ENCODE measurements at regions not wholly inside any gene's neighbourhood (a gene's known extent, or its start where the extent isn't known, plus 50 kb on each side); places are given as distances from the start of the nearest gene placed in this dataset.

DNA sequence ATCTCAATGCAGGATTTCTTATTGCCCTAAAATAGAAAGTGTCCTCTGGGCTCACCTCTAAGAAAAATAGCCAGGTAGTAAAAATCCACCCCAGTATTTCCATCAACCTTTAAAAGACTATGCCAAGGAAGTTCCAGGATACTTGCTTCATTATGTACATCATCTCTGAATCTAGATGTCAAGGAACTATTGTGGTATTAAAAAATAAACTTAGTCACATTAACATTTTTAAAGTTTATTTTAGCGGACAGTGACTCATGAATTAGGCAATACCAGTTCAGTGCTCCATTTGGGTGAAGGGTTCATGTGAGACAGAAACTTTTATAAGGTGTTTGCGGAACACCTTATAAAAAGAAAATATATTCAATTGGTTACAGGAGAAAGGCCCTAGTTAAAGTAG lies 209.2 kb downstream of the ADAM29 start:
- no peak for DNase-seq

DNA sequence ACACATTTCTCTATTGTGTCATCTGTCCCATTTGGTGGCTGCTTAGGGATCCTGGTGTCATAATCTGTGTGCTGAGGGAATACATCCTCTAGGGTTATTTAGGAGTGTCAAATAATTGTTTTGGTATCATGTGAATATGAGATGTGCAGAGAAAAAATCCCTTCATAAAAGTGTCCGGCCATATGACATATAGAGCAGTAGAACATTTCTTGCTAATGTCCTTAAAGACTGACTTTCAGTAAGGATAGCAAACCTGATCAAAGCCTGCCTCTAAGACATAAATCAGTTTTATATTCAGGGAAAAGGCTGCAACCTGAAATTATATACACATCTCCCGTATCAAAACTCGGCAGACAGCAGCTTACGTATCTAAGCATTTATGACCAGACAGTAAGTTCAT lies 211.6 kb downstream of the ADAM29 start:
- DNase-seq = no peak

DNA sequence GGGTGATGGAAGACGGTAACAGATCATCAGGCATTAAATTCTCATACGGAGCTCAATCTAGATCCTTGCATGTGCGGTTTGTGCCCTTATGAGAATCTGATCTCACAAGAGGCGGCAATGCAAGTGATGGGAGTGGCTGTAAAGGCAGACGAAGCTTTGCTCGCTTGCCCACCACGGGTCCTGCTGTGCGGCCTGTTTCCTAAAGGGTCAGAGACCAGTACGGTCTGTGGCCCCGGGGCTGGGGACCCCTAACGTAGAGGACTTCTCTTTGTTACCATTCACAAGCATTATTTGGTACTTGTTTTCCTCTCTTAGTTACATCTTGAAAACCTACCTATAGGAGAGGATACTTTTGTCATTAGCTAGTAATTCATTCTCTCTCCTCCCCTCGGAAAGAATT lies 221.0 kb downstream of the ADAM29 start:
- DNase-seq = no peak

DNA sequence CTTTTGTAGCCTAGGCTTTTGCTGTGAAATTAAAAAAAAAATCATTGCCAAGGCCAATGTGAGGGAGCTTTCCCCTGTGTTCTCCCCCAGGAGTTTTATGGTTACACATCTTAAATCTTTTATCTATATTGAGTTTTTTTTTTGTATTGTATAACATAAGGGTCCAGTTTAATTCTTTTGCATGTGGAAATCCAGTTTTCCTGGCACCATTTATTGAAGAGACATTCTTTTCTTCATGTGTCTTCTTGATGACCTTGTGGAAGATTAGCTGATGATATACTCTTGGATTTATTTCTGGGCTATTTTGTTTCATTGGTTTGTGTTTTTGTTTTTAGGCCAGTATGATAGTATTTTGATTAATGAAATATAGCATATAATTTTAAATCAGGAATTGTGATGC lies 225.0 kb downstream of the ADAM29 start:
- DNase-seq = no peak

DNA sequence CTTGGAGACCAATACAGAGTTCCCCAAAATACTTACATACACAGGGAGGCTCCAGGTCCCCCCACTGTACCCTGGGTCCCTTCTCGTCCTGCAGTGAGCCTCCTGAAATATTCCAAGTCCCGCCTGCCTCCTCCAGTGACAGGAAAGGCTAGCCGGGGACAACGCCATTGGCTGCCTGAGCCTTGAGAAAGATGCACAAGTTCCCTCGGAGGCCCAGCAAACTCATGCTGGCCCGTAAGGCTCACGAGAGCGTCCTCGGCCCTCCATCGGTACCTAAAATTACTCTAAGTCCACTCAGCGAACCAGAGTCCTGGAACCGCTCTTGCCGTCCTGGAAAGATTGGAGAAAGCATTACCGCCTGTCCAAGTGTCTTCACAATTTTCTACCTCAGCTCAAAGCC lies 228.6 kb downstream of the ADAM29 start:
- no peak for DNase-seq

DNA sequence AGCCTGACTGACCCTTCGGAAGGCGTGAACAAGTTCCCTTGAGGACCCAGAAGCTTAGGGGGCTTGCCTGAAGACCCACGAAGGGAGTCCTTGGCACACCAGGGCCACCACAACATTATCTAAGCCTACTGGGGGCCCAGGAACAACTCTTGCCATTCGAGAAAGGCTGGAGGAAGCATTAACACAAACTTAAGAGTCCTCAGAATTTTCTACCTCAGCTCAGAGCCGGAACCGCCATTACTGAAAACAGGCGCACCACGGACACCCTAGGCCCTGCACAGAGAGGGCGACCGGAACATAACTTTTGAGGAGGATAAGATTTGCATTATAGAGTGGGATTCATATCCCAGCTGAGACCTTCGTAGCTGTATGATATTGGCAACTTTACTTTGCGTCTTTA lies 229.1 kb downstream of the ADAM29 start:
- no peak for DNase-seq

DNA sequence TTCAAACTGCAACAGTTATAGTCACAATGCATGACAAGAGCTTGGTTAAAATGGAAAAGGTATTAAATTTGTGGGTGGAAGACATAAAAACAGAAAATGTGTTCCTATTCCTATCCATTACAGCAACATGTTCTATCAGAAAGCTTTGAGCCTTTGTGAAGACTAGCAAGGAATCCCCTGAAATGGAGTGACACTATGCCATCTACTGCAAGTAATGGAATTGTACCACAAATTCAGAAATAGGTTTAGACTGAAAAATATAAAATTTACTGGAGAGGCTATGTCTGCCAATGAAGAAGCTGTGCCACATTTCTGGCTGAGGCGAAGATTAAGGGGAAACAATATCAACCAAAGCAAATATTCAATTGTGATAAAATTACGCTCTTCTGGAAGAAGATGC lies 247.9 kb downstream of the ADAM29 start:
- DNase-seq = no peak

DNA sequence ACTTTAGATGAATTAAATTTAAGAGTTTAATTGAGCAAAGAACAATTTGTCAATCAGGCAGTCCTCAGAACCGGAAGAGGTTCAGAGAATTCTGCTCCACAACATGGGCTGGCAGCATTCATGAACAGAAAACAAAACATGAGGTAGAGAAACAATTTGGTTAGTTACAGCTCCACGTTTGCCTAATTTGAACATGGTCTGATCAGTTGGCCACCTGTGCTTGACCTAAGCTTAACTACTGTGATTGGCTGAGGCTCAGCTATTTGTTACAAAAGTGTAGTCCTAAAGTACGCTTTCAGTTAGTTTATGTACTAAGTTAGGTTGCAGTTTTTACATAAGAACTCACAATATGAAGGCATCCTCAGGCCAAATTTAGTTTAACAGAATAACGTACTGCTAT lies 258.6 kb downstream of the ADAM29 start:
- no peak for DNase-seq

DNA sequence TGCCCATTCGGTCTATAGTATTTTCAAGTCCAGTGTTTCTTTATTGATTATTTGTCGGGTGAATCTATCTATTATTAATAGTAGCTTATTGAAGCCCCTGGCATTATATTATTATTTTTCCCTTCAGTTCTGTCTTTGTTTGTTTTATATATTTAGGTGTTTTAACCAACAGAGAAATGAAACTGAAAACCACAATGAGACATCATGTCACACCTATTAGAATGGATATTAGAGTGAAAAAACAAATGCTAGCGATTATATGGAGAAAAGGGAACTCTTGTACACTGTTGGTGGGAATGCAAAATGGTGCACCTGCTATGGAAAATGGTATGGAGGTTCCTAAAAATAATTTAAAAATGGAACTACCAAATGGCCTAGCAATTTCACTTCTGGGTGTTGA lies 272.5 kb downstream of the ADAM29 start:
- DNase-seq = no peak

DNA sequence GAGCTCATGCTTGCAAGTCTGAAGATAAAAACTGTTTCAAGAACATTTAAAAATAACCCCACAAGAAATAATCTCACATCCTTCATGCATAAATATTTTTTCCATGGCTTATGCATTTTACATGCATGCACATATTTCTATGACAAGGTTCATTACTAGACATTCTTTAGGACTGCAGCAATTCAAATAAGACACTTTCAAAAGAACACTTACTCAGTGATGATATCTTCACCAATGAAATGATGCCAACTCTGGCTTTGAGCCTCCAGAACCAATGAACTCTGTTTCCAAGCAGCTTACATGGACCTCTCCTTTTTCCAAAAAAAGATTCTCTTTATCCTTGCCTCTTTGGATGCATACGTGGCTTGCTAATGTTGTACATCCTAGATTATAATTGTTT lies 279.9 kb downstream of the ADAM29 start:
- DNase-seq = no peak

DNA sequence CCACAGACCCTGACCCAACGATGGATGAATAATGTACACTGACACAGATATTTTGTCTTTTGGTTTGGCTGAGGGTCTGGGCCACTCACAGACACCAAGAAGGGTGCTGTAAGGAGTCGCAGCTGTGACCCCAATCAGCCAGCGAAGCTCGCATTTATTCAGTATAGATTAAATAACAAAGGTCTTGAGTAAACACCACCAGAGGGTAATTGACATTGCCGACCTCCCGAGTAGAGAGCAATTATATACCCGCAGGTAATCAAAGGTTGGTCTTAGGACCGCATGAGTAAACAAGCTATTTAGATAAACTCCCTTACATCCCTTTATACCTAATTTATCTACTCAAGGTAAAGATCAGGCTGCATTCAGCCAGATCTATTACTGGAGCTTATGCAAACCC lies 297.1 kb downstream of the ADAM29 start:
- no peak for DNase-seq

DNA sequence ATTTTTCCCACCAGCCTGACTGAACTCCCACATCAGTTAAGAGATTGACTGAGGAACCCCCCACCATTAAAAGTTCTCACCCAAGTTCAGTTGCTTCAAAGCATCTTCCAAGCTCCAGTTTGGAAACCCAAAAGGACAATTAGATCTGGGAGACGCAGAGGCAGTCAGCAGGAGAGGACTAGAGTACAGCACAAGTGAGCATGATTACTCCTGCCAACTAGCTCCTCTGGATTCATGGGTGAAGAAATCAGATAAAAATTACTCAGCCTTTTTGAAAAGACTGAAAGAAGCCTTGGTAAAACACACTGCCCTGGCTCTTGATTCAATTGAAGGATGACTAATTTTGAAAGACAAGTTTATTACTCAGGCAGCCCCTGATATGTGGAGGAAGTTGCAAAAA lies 297.5 kb downstream of the ADAM29 start:
- no peak for DNase-seq

DNA sequence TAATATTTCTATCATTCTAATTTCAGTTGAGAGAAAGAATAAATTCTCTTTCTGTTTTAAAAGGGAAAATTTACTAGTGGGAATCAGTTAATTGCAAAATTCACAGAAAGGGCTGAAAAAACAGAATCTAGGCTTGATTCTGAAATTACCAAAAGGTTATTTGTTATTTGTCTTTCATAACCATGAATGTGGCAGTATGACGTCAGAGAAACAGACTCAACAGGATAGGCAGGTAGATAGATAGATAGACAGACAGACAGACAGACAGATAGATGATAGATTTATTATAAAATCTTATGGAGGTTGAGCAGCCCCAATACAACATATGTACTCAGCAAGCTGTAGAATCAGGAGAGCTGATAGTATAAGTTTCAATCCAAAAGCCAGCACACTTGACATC lies 311.0 kb downstream of the ADAM29 start:
- no peak for DNase-seq

DNA sequence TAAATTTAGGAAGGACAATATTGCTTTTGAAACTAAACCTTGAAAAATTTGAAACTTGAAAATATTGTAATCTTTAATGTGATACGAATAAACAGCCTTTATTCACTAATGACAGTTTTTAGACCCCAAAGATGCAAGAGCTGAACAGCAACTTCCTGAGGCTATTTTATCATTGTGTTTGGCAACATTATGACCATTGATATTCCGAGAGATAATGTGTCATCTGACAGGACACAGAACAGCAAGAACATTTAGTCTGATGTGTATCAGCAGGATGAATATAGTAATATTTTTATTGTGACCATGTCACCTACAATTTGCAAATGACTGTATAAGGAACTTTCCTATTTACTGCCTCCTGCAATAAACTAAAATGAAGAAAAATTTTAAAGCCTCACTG lies 316.0 kb downstream of the ADAM29 start:
- DNase-seq = no peak

DNA sequence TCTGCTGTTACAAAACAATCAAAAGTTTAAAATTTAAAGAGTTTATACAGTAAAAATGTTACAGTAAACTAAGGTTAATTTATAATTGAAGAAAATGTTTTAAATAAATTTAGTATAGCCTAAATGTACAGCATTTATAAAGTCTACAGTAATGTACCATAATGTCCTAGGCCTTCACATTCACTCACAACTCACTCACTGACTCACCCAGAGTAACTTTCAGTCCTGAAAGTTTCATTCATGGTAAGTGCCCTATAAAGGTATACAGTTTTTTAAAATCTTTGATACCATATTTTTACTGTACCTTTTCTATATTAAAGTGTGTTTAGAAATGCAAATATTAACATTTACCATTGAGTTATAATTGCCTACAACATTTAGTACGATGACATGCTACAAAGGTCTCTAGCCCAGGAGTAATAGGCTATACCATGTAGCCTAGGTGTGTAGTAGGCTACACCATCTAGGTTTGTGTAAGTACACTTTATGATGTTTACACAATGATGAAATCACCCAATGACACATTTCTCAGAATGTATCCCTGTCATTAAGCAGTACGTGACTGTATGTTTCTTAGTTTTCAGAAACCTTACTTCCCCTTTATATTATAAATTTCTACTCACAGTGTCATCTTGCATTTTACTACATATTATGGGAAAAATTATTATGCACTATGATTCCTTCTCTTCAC lies 320.8 kb downstream of the ADAM29 start:
- DNase-seq = no peak

DNA sequence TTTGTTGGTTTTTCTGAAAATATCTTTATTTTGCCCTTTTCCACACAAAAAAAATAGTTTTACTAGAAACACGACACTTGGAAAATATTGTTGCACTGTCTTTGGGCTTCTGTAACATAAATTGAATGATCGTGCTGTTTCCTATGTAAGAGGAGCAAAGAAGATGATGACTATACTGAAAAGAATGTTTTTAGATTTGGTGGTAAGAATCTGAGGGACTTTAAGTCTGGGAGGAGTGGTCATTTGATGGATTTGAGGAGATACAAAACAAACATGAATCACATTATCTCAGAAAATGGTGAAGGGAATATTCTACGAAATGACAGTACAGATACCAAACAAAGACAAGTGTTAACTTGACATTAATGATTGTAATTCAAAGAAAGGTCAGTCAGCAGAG lies 328.8 kb downstream of the ADAM29 start:
- no peak for DNase-seq

DNA sequence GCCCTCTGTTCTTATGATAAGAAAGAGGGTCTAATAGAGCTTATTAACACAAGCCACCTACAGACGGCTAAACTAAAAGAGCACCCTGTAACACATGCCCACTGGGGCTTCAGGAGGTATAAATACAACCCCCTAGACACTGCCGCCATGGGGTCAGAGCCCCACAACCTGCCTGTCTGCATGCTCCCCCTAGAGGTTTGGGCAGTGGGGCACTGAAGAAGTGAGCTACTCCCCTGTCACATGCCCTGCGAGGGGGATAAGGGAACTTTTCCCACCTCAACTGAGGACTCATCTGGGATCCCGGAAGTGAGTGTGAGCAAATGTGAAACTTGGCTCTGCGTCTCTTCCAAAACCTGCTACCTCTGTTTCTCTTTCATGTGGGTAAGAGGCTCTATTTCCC lies 334.5 kb downstream of the ADAM29 start:
- no peak for DNase-seq

DNA sequence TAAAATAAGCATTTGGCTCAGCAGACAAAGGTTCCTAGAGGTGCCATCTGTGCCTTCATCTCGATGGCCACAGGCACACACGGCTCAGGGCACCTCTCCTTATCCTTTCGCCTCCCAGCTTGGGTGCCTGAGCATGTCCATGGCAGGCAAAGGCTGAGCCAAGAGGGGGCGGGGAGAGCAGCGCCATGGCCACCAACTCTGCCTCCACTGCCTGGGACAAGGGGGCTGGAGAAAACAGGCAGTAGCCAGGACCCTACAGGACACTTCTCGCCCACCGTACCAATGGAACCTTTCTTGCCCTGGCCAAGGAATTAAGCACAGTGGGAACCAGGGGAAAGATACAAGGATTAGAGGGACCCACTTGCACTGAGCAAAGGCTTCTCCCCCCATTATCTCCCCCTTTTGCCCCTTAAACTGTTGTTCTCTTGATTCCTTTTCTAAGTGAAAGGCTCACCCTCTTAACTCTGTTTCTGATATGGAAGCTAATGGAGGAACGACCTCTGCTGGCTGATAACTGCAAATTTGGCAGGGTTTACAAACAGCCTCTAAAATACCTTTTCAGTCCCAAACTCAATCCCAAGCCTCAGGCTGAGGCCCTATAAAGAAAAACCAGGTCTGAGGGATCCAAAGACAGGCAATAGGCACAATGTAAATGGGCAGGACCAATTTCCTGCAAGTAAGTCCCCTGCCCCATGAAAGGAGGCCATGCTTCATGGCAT lies 335.2 kb downstream of the ADAM29 start:
- no peak for DNase-seq

DNA sequence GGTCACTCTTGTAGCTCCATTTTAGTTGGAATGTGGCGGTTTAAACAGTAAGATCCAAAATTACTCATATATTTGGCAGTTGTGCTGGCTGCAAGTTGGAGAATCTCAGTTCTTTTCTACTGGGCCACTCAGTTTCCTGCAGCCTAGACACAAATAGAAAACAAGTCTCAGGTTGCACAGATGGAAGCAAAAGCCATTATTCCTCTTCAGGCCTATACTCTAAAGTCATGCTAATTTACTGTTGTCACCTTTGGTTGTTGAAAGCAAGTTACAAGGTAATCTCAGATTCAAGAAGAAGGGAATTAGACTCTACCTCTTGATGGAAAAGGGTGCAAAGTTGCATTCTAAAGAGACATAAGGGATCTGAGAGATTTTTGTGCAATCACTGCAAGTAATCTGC lies 345.4 kb downstream of the ADAM29 start:
- no peak for DNase-seq

DNA sequence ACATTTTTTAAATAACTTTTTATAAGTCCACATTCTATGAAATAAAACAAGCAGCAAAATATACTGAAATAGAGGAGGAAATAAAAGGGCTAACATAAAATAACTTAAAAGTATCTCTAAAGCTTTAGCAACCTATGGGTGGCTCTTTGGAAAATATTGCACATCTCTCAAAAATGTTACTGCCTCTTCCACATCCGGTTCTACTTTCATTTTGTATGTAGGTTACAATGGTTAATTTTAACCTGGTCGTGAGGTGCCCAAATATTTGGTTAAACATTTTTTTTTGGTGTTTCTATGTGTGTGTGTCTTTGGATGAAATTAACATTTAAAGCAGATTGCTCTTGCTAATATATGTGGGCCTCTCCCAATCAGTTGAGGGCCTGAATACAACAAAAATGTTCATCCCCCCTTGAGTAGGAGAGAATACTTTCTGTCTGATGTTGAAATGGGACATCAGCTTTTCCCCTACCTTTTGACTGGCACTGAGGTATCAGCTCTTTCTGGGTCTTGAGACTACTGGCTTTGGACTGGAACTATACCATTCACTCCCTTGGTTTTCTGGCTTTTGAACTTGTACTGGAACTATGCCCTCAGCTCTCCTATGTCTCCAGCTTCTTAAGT lies 353.0 kb downstream of the ADAM29 start:
- no peak for DNase-seq

DNA sequence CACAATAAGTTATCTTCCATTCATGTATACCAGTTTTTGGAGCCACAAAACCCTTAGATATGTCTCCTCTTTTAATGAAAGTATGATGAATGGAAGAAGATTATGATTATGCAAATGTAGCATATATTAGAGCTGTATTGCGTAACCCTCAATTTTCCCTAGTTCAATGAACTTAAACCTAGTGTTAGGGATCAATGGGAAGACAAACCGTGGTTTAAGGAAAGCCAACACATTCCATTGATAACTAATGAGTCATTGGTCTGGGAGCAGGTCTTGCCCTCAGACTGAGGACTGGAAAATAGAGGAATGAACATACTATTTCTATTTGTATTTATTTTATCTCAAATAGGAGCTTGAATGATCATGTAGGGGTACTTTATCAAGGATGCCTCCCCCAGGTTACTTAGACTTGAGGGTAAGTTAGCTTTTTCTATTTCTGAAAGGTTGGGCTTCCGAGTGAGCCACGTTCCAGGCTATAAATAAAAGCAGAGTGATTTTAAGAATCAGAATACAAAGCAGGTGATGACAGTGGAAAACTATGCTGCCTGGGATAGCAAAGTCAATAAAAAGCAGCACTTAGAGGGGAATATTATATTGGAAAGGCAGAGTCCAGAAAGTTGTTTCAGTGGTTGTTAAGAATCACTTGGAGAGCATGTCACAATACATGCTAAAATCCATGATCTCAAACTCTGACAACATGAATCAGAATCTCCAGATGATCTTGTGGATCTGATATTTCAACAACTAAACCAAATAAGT lies 356.0 kb downstream of the ADAM29 start:
- DNase-seq = no peak

DNA sequence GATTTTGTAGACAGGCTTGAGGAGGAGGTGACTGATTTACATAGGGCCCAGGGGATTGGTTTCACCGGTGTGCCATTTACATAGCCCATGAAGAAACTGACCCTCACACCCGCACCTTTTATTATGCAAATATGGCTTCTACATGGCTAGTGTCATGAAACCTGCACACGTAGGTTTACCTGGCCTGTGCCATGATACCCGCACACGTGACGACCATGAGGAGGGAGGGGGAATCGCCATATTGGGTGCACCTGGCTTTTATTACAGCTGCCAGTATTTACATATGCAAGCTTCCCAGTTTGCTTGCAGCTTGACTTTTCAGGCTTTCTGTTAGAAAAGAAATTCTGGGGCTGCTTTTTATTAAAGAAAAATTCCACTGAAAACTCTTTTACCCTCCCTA lies 359.7 kb downstream of the ADAM29 start:
- DNase-seq = no peak

DNA sequence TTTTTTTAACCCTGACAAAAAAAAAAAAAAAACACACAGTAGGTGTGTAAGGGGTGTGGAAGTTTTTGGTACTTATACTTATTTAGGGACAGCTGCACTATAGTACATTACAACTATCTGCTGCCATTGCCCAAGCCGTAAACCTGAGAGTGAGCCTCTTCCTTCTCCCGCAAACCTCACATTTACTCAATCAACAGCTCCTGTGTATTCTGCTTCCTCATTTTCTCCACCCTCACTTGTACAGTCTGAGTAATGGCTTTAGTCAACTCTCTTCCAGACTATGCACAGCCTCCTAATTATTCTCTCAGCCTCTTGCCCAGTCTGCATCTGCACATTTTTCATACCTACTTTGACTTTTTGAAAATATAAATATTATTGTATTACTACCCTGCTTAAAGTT lies 362.0 kb downstream of the ADAM29 start:
- DNase-seq = no peak

DNA sequence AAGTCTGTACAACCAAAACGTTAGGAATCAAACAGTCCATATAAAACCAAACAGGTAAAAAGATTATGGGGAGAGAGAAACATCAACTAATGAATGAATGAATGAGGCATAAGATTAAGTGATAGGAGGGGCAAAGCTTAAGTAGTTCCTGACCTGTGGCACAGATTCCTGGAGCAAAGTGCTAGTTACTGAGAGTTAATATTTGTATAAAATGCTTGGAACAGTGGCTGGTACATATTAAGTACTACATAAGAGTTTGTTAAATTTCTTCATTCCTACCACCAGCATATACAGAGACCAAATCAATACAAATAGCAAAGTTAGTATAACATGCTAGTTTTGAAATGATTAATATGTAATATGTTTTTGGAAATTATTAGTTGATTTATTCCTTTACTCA lies 363.7 kb downstream of the ADAM29 start:
- DNase-seq = no peak
